Activated naive CD8-positive, alpha-beta T cell treated with anti-CD3 and anti-CD28 coated beads, Interleukin-2, amount 10 ng/mL, durations not matched to agents 7 days and 5 days (primary cell): ENCODE measurements at regions not wholly inside any gene's neighbourhood (a gene's known extent, or its start where the extent isn't known, plus 50 kb on each side); places are given as distances from the start of the nearest gene placed in this dataset.
"Not testable (repeated sequence)": the region's sequence is repeated elsewhere in the genome, so short reads cannot be mapped to it uniquely, and the experiment has no call there.

Source experiments
- ATAC-seq: fragments of 150-1000 bp; cut with Tn5 transposase; one replicate; pipeline ENCODE4 v1.10.0; 2021; ENCODE audit warnings: low read depth, moderate library complexity
- POLR2A ChIA-PET: fragments of 350-600 bp; sonication (Branson Sonifier 250); formaldehyde crosslinking; loops from one replicate; lab custom pipeline; 2021; ENCODE audit warnings: antibody characterized with exemption; lab: Charles Lee
- DNase-seq: peaks from one replicate; pipeline ENCODE4 v3.0.0; 2021
- H3K27ac Mint-ChIP-seq: one replicate; pipeline ENCODE4 v1.8.0; 2022; ENCODE audit warnings: mild to moderate bottlenecking, mixed read lengths
- H3K27me3 Mint-ChIP-seq: one replicate; pipeline ENCODE4 v1.8.0; 2022; ENCODE audit warnings: mild to moderate bottlenecking, moderate library complexity, mixed read lengths
- H3K36me3 Mint-ChIP-seq: one replicate; pipeline ENCODE4 v1.8.0; 2021; ENCODE audit warnings: mild to moderate bottlenecking, mixed read lengths
- H3K4me1 Mint-ChIP-seq: one replicate; pipeline ENCODE4 v1.8.0; 2021; ENCODE audit warnings: mixed read lengths
- H3K4me3 Mint-ChIP-seq: one replicate; pipeline ENCODE4 v1.8.0; 2022; ENCODE audit warnings: mild to moderate bottlenecking, moderate library complexity, mixed read lengths
- H3K9me3 Mint-ChIP-seq: one replicate; pipeline ENCODE4 v1.8.0; 2021; ENCODE audit warnings: mixed read lengths

GRCh38 chr5:86671536-86671935 lies 53.8 kb downstream of the COX7C start:
- DNase-seq (no peak), ATAC-seq (no peak)
- Mint-ChIP-seq H3K4me1 (no peaks in the 10 kb centered on the region), H3K27ac (no peak overlapping the region), H3K9me3 (no peaks in the 10 kb centered on the region), H3K27me3 (no peaks in the 10 kb centered on the region), H3K36me3 (no peaks in the 10 kb centered on the region), H3K4me3 (no peak overlapping the region)
- POLR2A ChIA-PET = no interaction called here

- H3K27ac Mint-ChIP-seq = no peak overlapping the region
- peaks cover 3% of the 10 kb centered on the region for H3K27me3 Mint-ChIP-seq
- H3K36me3 Mint-ChIP-seq = no peaks in the 10 kb centered on the region
- no peaks in the 10 kb centered on the region for H3K9me3 Mint-ChIP-seq
- no peak for DNase-seq
- no peaks in the 10 kb centered on the region for H3K4me1 Mint-ChIP-seq
- POLR2A ChIA-PET = no interaction called here
- no peak overlapping the region for H3K4me3 Mint-ChIP-seq
- ATAC-seq = no peak
Observed at GRCh38 chr5:86674069-86674468, 56.3 kb downstream of the COX7C start.

GRCh38 chr5:86675311-86675710 lies 57.6 kb downstream of the COX7C start:
- ATAC-seq (no peak), DNase-seq (no peak)
- Mint-ChIP-seq H3K4me3 (no peak overlapping the region), H3K36me3 (no peaks in the 10 kb centered on the region), H3K27me3 (peaks cover 3% of the 10 kb centered on the region), H3K4me1 (no peaks in the 10 kb centered on the region), H3K27ac (no peak overlapping the region), H3K9me3 (no peaks in the 10 kb centered on the region)
- POLR2A ChIA-PET = no interaction called here

- POLR2A ChIA-PET = no interaction called here
- DNase-seq (no peak), ATAC-seq (no peak)
- Mint-ChIP-seq H3K4me3 (no peak overlapping the region), H3K27me3 (peaks cover 7% of the 10 kb centered on the region), H3K4me1 (no peaks in the 10 kb centered on the region), H3K9me3 (no peaks in the 10 kb centered on the region), H3K27ac (no peak overlapping the region), H3K36me3 (no peaks in the 10 kb centered on the region)
Observed at GRCh38 chr5:86679529-86679928, 61.8 kb downstream of the COX7C start.

GRCh38 chr5:86679949-86680348 lies 62.2 kb downstream of the COX7C start:
- H3K36me3 Mint-ChIP-seq = no peaks in the 10 kb centered on the region
- no peak for ATAC-seq

GRCh38 chr5:86684222-86684621 lies 66.5 kb downstream of the COX7C start:
- POLR2A ChIA-PET = no interaction called here
- peaks cover 11% of the 10 kb centered on the region for H3K27me3 Mint-ChIP-seq
- H3K36me3 Mint-ChIP-seq = no peaks in the 10 kb centered on the region
- H3K27ac Mint-ChIP-seq = no peak overlapping the region
- H3K9me3 Mint-ChIP-seq = no peaks in the 10 kb centered on the region
- DNase-seq (no peak), ATAC-seq (no peak)
- H3K4me1 Mint-ChIP-seq = no peaks in the 10 kb centered on the region
- no peak overlapping the region for H3K4me3 Mint-ChIP-seq

More at GRCh38 chr5:86679949-86680348, 62.2 kb downstream of the COX7C start:
- H3K4me3 Mint-ChIP-seq = no peak overlapping the region
- H3K27me3 Mint-ChIP-seq = peaks cover 7% of the 10 kb centered on the region
- POLR2A ChIA-PET = no interaction called here
- no peak for DNase-seq
- H3K9me3 Mint-ChIP-seq = no peaks in the 10 kb centered on the region
- no peak overlapping the region for H3K27ac Mint-ChIP-seq
- H3K4me1 Mint-ChIP-seq = no peaks in the 10 kb centered on the region

GRCh38 chr5:86686046-86686445 lies 68.3 kb downstream of the COX7C start:
- no peaks in the 10 kb centered on the region for H3K4me1 Mint-ChIP-seq
- no peak overlapping the region for H3K4me3 Mint-ChIP-seq
- H3K27ac Mint-ChIP-seq = no peak overlapping the region
- H3K27me3 Mint-ChIP-seq = peaks cover 9% of the 10 kb centered on the region
- no peaks in the 10 kb centered on the region for H3K36me3 Mint-ChIP-seq
- no peak for ATAC-seq
- POLR2A ChIA-PET = no interaction called here
- no peak for DNase-seq
- H3K9me3 Mint-ChIP-seq = no peaks in the 10 kb centered on the region

- Mint-ChIP-seq H3K27me3 (peaks cover 7% of the 10 kb centered on the region), H3K36me3 (no peaks in the 10 kb centered on the region), H3K4me1 (no peaks in the 10 kb centered on the region), H3K9me3 (no peaks in the 10 kb centered on the region), H3K27ac (no peak overlapping the region), H3K4me3 (no peak overlapping the region)
- POLR2A ChIA-PET = no interaction called here
- DNase-seq = no peak
- no peak for ATAC-seq
Observed at GRCh38 chr5:86688406-86688805, 70.7 kb downstream of the COX7C start.

- Mint-ChIP-seq H3K9me3 (no peaks in the 10 kb centered on the region), H3K27ac (no peak overlapping the region), H3K4me3 (no peak overlapping the region), H3K4me1 (no peaks in the 10 kb centered on the region), H3K27me3 (peaks cover 7% of the 10 kb centered on the region), H3K36me3 (no peaks in the 10 kb centered on the region)
- POLR2A ChIA-PET = no interaction called here
- ATAC-seq = no peak
- DNase-seq = no peak
Observed at GRCh38 chr5:86689103-86689729, 71.5 kb downstream of the COX7C start.

GRCh38 chr5:86709157-86709881 lies 91.6 kb downstream of the COX7C start:
- Mint-ChIP-seq H3K36me3 (no peaks in the 10 kb centered on the region), H3K27me3 (peaks cover 3% of the 10 kb centered on the region), H3K4me1 (no peaks in the 10 kb centered on the region), H3K27ac (no peak overlapping the region), H3K4me3 (no peak overlapping the region), H3K9me3 (no peaks in the 10 kb centered on the region)
- POLR2A ChIA-PET = no interaction called here
- ATAC-seq = no peak
- DNase-seq = no peak

GRCh38 chr5:86716121-86716520 lies 98.4 kb downstream of the COX7C start:
- POLR2A ChIA-PET = no interaction called here
- H3K36me3 Mint-ChIP-seq = no peaks in the 10 kb centered on the region
- DNase-seq (no peak), ATAC-seq (no peak)
- H3K4me1 Mint-ChIP-seq = no peaks in the 10 kb centered on the region
- no peaks in the 10 kb centered on the region for H3K9me3 Mint-ChIP-seq
- H3K4me3 Mint-ChIP-seq = no peak overlapping the region
- peaks cover 5% of the 10 kb centered on the region for H3K27me3 Mint-ChIP-seq
- no peak overlapping the region for H3K27ac Mint-ChIP-seq

GRCh38 chr5:86731319-86732117 lies 113.8 kb downstream of the COX7C start:
- H3K36me3 Mint-ChIP-seq, H3K4me1 Mint-ChIP-seq, ATAC-seq, H3K4me3 Mint-ChIP-seq, DNase-seq, POLR2A ChIA-PET, H3K27me3 Mint-ChIP-seq, H3K9me3 Mint-ChIP-seq, H3K27ac Mint-ChIP-seq: not testable (repeated sequence)

- no peaks in the 10 kb centered on the region for H3K36me3 Mint-ChIP-seq
- H3K27ac Mint-ChIP-seq = no peak overlapping the region
- H3K27me3 Mint-ChIP-seq = no peaks in the 10 kb centered on the region
- no peak for DNase-seq
- H3K9me3 Mint-ChIP-seq = peaks cover 9% of the 10 kb centered on the region
- no peaks in the 10 kb centered on the region for H3K4me1 Mint-ChIP-seq
- ATAC-seq = no peak
- POLR2A ChIA-PET = no interaction called here
- H3K4me3 Mint-ChIP-seq = no peak overlapping the region
Observed at GRCh38 chr5:86735370-86735769, 117.6 kb downstream of the COX7C start.

- ATAC-seq (no peak), DNase-seq (no peak)
- no peak overlapping the region for H3K4me3 Mint-ChIP-seq
- H3K9me3 Mint-ChIP-seq = peaks cover 8% of the 10 kb centered on the region
- POLR2A ChIA-PET = no interaction called here
- no peaks in the 10 kb centered on the region for H3K27me3 Mint-ChIP-seq
- H3K4me1 Mint-ChIP-seq = no peaks in the 10 kb centered on the region
- no peaks in the 10 kb centered on the region for H3K36me3 Mint-ChIP-seq
- H3K27ac Mint-ChIP-seq = no peak overlapping the region
Observed at GRCh38 chr5:86737579-86737978, 119.8 kb downstream of the COX7C start.
